GM21619 (cell line): ENCODE measurements at regions not wholly inside any gene's neighbourhood (a gene's known extent, or its start where the extent isn't known, plus 50 kb on each side); places are given as distances from the start of the nearest gene placed in this dataset.

ENCODE experiments used
- ATAC-seq: cut with Tn5 transposase; IDR thresholded peaks from one replicate; pipeline ENCODE4 v1.9.1; 2021; ENCODE audit not compliant: unreplicated experiment

DNA sequence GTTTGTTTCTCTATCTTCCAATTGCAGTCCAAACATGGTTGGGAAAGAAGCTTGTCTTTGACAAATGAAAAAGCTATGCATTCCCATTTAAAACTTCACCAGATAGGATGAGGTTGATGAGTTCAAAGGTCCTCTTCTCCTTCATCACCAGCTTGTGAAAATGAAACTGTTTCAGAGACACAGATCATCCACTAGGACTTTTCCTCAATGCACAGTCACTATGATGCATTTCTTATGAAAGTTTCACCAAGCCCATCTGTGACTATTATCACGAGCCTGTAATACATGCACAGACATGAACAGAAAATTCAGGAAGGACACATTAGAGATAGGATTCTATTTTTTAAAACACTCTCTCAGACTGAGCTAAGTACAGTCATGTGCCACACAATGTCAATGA lies 644.4 kb downstream of the PLCL1 start:
- no peak for ATAC-seq

DNA sequence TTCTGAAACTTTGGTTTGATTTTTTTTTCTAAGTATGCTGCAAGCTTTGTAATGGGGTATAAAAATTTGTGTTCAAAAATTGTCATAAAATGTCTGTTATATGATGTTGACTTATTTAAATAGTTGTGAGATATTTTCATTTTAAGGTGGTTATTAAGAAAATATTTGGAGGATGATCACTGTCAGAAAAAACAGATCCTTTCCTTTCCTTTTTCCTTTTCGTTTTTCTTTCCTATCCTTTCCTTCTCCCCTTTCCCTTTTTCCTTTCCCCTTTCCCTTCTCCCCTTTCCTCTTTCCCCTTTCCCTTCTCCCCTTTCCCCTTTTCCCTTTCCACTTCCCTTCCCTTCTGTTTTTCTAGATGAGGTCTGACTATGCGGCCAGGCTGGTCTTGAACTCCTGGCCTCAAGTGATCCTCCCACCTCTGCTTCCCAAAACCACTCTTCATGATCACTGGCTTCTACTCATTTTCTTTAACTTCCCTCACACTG lies 640.5 kb downstream of the PLCL1 start:
- no peak for ATAC-seq

DNA sequence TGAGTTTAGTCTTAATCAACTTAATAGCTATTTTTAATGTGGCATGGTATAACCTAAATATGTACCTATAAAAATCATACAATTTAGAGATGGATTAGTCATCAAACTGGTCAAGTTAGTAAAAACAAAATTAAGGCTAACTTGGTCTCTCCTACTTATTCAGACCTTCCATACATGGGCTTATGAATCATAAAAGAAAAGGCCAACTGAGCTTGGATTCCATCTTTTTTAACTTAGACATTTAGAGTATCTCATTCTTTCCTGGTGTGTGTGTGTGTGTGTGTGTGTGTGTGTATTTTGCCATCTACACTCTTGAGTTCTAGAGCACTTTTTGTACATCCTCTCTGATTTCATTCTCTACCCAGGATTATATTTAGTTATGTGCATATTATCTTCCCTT lies 637.5 kb downstream of the PLCL1 start:
- ATAC-seq, result no peak

DNA sequence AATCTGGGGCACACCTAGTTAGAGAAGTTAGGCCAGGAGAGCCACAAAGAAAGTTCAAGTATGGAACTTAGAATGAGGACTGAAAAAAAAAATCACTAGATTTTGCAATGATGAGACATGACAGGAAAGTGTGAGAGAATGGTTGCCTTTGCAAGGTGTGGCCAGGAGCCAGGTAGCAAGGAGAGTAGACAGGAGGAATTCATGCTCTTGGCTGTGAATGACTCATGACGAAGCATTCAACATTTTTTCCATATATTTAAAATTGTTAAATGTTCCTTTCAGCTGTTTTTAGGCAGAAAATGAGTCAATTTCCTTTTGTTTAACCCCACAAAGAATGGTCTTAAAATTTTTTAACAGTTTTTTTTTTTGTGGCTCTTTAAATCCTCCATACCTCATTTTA lies 636.9 kb downstream of the PLCL1 start:
- ATAC-seq, result no peak

DNA sequence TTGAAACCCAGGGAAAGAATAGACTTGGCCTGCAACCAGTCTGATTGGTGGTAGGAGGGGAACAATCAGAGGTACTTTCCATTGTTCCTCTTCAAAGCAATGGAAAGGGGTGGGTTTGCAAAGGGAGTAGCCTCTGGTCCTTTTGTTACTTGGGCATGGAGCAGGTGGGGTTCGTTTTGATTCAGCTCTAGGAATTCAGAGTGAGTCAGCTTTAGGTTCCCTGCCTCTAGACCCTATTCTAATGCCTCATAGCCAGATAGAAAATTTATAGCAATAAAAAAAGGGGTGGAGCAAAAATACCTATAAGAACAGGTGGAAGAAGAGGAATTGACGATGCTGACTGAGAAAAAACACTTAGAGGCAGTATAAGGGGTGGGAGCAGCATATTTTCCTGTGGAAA lies 636.4 kb downstream of the PLCL1 start:
- no peak for ATAC-seq

DNA sequence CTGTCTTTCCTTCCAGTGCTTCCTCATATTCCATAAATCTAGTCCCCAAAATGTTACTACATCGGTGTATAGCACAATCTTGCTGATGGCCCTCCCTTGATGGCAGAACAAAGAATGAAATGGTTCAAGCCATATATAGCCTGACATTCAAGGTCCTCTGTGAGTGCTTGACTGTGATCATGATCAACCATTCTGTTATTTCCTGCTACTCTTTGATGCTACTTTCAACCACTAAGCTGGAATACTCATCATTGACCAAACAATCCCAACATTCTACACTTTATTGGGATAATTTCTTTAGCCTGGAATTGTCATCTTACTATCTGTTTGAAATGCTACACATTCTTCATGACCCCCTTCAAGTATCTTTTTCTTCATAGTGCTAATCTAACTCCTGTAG lies 633.9 kb downstream of the PLCL1 start:
- ATAC-seq, result no peak

DNA sequence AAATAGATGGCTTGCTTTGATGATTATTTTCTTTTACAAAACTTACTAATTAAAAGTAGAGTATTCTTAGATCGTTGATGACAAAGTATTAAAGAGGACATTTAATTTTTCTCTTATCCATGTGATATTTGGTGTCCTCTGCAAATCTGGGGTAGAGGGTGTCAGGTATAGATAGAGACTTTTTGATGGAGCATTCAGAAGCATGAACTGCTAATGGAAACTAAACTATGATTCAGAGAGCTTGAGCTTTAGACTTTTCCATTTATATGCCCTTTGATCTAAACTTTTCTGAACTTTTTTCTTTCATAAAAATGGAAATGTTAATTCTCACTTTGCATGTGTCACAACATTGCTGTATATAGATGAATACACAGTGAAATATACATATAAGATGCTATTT lies 619.7 kb downstream of the PLCL1 start:
- no peak for ATAC-seq

DNA sequence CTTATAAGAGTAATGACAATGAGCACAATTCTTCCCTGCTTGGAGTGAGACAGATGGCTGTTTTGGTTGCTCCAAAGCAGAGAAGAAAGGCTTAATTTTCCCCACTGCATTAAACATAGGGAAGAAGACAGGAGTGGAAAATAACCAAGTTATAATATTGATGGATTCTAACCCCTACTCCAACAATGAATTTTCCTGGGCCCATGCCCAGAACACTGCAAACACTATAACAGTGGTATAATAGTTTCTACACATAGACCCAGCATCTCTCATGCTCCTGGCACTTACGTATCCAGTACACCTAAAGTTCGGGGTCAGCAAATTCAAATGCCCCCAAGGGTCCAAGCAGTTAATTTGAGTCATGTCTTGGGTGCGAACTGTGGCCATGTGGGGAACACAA lies 613.4 kb downstream of the PLCL1 start:
- no peak for ATAC-seq

DNA sequence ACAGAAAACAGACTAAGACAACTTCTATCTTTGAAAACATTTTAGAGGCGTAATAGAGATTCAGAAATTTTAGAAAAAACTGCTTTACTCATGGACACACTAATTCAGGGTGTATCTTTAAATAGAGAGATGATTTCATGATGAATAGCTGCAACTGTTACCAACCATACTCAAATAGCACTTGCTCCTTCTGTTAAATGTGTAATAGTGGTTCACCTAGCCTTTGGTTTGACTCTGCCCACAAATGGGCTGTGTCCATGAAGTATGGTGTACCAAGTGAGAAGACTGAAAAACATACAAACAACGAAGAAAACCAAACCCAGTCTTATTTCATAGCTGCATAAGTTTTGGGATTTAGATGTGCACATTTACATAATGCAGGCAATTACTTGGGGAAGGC lies 610.6 kb downstream of the PLCL1 start:
- ATAC-seq, result no peak

GRCh38 chr2:198411936-198412335 lies 607.5 kb downstream of the PLCL1 start:
- no peak for ATAC-seq

DNA sequence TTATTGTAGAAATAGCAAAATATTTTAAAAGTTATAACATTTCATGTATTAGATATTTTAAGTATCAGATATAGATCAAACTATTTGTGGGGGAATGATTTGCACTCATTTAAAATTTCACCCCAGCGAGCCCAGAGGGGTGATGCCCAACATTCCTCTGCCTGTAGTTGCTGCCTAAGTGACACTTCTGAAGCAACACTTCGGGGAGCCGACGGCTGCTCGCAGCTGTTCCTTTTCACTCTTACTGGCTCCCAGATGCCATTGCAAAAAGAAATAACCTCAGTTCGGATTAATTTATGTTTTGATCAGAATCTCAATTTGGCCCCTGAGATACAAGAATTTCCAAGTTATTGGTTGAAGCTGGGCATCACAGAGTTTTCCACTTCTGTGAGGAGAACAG lies 603.8 kb downstream of the PLCL1 start:
- ATAC-seq, result no peak

DNA sequence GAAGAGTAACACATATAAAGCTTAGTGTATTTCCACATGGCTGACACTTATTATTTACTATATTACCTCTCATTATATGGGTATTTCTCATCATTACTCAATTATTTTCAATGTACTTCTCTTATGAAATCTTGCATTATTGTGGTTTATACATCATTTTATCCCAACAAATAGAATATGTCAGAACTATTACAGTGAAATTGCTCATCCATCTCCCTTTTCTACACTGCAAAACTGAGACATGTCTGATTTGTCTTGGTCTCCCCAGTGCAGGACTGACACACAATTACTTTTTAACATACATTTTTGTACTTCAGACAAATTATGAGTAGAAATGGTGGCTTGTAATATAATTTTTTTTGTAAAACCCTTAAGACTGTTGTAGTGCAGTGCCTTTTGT lies 600.9 kb downstream of the PLCL1 start:
- no peak for ATAC-seq

- ATAC-seq, result no peak
Measured at GRCh38 chr2:198401644-198402043, 597.3 kb downstream of the PLCL1 start.

DNA sequence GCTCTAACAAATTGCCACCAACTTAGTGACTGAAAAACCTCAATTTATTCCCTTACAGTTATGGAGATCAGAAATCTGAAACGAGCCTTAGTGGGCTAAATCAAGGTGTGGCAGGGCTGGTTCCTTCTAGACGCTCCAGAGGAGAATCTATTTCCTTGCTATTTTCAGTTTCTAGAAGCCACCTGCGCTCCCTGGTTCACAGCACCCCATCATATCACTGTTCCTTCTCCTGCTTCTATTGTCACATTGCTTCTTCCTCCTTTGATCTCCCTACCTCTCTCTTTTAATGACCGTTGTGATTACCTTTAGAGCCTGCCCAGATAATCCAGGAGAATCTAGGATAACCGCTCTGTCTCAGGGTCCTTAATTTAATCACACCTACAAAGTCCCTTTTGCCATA lies 596.6 kb downstream of the PLCL1 start:
- no peak for ATAC-seq

- no peak for ATAC-seq
Measured at GRCh38 chr2:198394208-198394607, 589.8 kb downstream of the PLCL1 start.

- ATAC-seq, result no peak
Measured at GRCh38 chr2:198390670-198391069, 586.3 kb downstream of the PLCL1 start.

DNA sequence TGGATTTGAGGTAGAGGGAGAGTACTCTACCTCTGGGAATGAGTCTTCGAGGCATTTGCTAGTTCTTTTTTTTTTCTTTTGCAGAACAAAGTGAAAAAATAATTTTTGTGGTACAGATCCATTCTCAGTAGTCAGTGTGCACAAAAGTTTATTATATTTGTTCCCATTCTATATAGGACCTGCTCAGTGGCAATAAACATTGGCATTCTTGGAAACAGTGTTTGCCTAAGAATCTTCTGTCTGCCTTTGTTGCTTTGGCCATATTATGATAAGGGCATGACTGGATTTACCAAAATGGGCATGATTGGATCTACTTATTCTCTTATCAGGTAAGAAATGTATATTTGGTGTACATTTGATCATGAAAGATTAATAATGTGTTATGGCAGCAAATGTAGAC lies 583.3 kb downstream of the PLCL1 start:
- ATAC-seq, result no peak

- ATAC-seq, result no peak
Measured at GRCh38 chr2:198385856-198386255, 581.5 kb downstream of the PLCL1 start.

- no peak for ATAC-seq
Measured at GRCh38 chr2:198385326-198385725, 580.9 kb downstream of the PLCL1 start.

DNA sequence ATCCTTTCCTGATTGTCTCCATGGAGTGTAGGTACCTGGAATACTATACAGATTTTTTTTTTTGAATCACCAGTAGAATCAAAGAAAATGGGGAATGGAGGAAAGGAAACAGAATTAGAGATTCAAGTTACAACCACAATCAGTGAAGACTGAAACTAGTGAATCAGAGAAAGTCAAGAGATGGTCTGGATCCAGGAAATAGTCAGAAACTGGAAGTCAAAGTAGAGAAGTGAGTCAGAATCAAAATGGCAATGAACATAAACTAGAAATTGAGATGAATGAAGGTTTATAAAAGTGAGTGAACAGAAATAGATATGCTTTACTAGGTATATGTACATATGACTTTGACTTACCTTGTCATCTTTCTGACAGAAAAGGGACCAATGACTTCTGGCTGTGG lies 579.0 kb downstream of the PLCL1 start:
- ATAC-seq, result no peak

- no peak for ATAC-seq
Measured at GRCh38 chr2:198382811-198383210, 578.4 kb downstream of the PLCL1 start.

DNA sequence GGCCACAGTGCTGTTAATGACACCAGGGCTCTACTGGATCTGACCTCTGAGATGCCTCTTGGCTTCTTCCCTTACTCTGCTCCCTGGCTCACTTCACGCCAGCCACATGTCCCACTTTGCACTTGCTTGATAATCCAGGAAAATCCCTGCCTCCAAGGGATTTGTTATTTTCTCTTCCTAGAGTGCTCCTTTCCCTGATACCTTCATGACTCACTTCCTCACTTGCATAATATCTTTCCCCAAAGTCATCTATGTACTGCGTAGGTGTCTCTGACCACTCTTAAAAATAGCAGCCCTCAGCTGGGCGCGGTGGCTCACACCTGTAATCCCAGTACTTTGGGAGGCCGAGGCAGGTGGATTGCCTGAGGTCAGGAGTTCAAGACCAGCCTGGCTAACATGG lies 572.3 kb downstream of the PLCL1 start:
- no peak for ATAC-seq

- no peak for ATAC-seq
Measured at GRCh38 chr2:198375083-198375410, 570.7 kb downstream of the PLCL1 start.
